Astrocyte (in vitro differentiated cells and primary cell): ENCODE measurements at regions not wholly inside any gene's neighbourhood (a gene's known extent, or its start where the extent isn't known, plus 50 kb on each side); places are given as distances from the start of the nearest gene placed in this dataset.

Experiments used
- DNase-seq: peaks from one replicate; pipeline ENCODE4 v3.0.0-alpha.2; 2010; ENCODE audit warnings: low read depth
- FAIRE-seq: peaks from 2 replicates; lab custom pipeline; 2011; peaks lifted over from hg19 to GRCh38; lab: Jason Lieb, UNC
- H2AFZ ChIP-seq: 2 replicates; pipeline ENCODE4 v1.6.0; 2012; ENCODE audit warnings: low read depth, low read length, inconsistent platforms
- H3K27ac ChIP-seq: 2 replicates; pipeline ENCODE4 v1.5.1; 2011; ENCODE audit warnings: low read depth, low read length, inconsistent platforms
- H3K27me3 ChIP-seq: 2 replicates; pipeline ENCODE4 v1.6.0; 2011; ENCODE audit warnings: low read length, inconsistent platforms; ENCODE audit not compliant: insufficient read depth
- H3K36me3 ChIP-seq: 2 replicates; pipeline ENCODE4 v1.5.1; 2011; ENCODE audit warnings: low read length, inconsistent platforms; ENCODE audit not compliant: insufficient read depth
- H3K4me1 ChIP-seq: 2 replicates; pipeline ENCODE4 v1.5.1; 2011; ENCODE audit warnings: low read length, inconsistent platforms; ENCODE audit not compliant: insufficient read depth
- H3K4me2 ChIP-seq: 2 replicates; pipeline ENCODE4 v1.6.0; 2012; ENCODE audit warnings: low read length, inconsistent platforms
- H3K4me3 ChIP-seq: 2 replicates; pipeline ENCODE4 v1.5.1; 2011; ENCODE audit warnings: low read depth, mild to moderate bottlenecking, low read length, inconsistent platforms; ENCODE audit not compliant: insufficient read depth
- H3K79me2 ChIP-seq: 2 replicates; pipeline ENCODE4 v1.6.0; 2012; ENCODE audit warnings: mild to moderate bottlenecking, low read length, inconsistent platforms; ENCODE audit not compliant: insufficient read depth
- H3K9ac ChIP-seq: 2 replicates; pipeline ENCODE4 v1.6.0; 2012; ENCODE audit warnings: mild to moderate bottlenecking, low read length, inconsistent platforms
- H3K9me3 ChIP-seq: 2 replicates; pipeline ENCODE4 v1.5.1; 2012; ENCODE audit warnings: low read depth, mild to moderate bottlenecking, low read length, inconsistent platforms; ENCODE audit not compliant: insufficient read depth
- H4K20me1 ChIP-seq: 2 replicates; pipeline ENCODE4 v1.6.0; 2012; ENCODE audit warnings: low read length, inconsistent platforms; ENCODE audit not compliant: insufficient read depth
- H3K27ac Mint-ChIP-seq: one replicate; pipeline ENCODE4 v1.8.0; 2021; ENCODE audit warnings: mild to moderate bottlenecking, mixed read lengths; ENCODE audit not compliant: unreplicated experiment
- H3K27me3 Mint-ChIP-seq: one replicate; pipeline ENCODE4 v1.8.0; 2021; ENCODE audit warnings: low read depth, mixed read lengths; ENCODE audit not compliant: unreplicated experiment
- H3K36me3 Mint-ChIP-seq: one replicate; pipeline ENCODE4 v1.8.0; 2021; ENCODE audit warnings: low read depth, mixed read lengths; ENCODE audit not compliant: unreplicated experiment
- H3K4me1 Mint-ChIP-seq: one replicate; pipeline ENCODE4 v1.8.0; 2021; ENCODE audit warnings: low read depth, mixed read lengths; ENCODE audit not compliant: unreplicated experiment
- H3K4me3 Mint-ChIP-seq: one replicate; pipeline ENCODE4 v1.8.0; 2021; ENCODE audit warnings: mild to moderate bottlenecking, moderate library complexity, mixed read lengths; ENCODE audit not compliant: unreplicated experiment
- H3K9me3 Mint-ChIP-seq: one replicate; pipeline ENCODE4 v1.8.0; 2021; ENCODE audit warnings: mild to moderate bottlenecking, mixed read lengths; ENCODE audit not compliant: unreplicated experiment
- CTCF ChIP-seq: IDR thresholded peaks from 2 replicates; pipeline ENCODE4 v1.5.1; 2011; ENCODE audit warnings: low read depth, mild to moderate bottlenecking, inconsistent platforms, low read length, moderate library complexity; ENCODE audit not compliant: insufficient read depth
- EZH2 ChIP-seq: IDR thresholded peaks from 2 replicates; pipeline ENCODE4 v1.6.1; 2012; ENCODE audit warnings: mild to moderate bottlenecking, low read length, inconsistent platforms; ENCODE audit not compliant: insufficient read depth

- H3K4me3 ChIP-seq, result no peak overlapping the region
- no peaks in the 10 kb centered on the region for H3K4me1 ChIP-seq
- peaks cover 55% of the 10 kb centered on the region for H3K27me3 Mint-ChIP-seq
- no peak for DNase-seq
- no peaks in the 10 kb centered on the region for H3K79me2 ChIP-seq
- H3K9ac ChIP-seq, result no peak overlapping the region
- no peak overlapping the region for H2AFZ ChIP-seq
- no peaks in the 10 kb centered on the region for H3K36me3 ChIP-seq
- H3K27ac ChIP-seq, result no peak overlapping the region
- no peaks in the 10 kb centered on the region for H3K9me3 Mint-ChIP-seq
- H3K27me3 ChIP-seq, result no peaks in the 10 kb centered on the region
- H3K4me3 Mint-ChIP-seq, result no peak overlapping the region
- TF ChIP-seq EZH2 (no peak), CTCF (no peak)
- no peak overlapping the region for H3K4me2 ChIP-seq
- H3K27ac Mint-ChIP-seq, result no peak overlapping the region
- no peak for FAIRE-seq
- H3K9me3 ChIP-seq, result peaks cover 10% of the 10 kb centered on the region
- H3K36me3 Mint-ChIP-seq, result no peaks in the 10 kb centered on the region
- no peaks in the 10 kb centered on the region for H3K4me1 Mint-ChIP-seq
- no peaks in the 10 kb centered on the region for H4K20me1 ChIP-seq
Observed at GRCh38 chr2:16244966-16245320, 304.6 kb downstream of the MYCN start.

- no peaks in the 10 kb centered on the region for H3K27me3 ChIP-seq
- DNase-seq (no peak), FAIRE-seq (no peak)
- H3K4me2 ChIP-seq, result no peak overlapping the region
- no peaks in the 10 kb centered on the region for H3K4me1 Mint-ChIP-seq
- H3K9me3 ChIP-seq, result peaks cover 10% of the 10 kb centered on the region
- H3K36me3 ChIP-seq, result no peaks in the 10 kb centered on the region
- H3K9me3 Mint-ChIP-seq, result no peaks in the 10 kb centered on the region
- H3K36me3 Mint-ChIP-seq, result no peaks in the 10 kb centered on the region
- no peaks in the 10 kb centered on the region for H4K20me1 ChIP-seq
- no peaks in the 10 kb centered on the region for H3K4me1 ChIP-seq
- H2AFZ ChIP-seq, result no peak overlapping the region
- H3K4me3 Mint-ChIP-seq, result no peak overlapping the region
- H3K27ac Mint-ChIP-seq, result no peak overlapping the region
- no peak overlapping the region for H3K9ac ChIP-seq
- peaks cover 52% of the 10 kb centered on the region for H3K27me3 Mint-ChIP-seq
- H3K79me2 ChIP-seq, result no peaks in the 10 kb centered on the region
- TF ChIP-seq CTCF (no peak), EZH2 (no peak)
- no peak overlapping the region for H3K4me3 ChIP-seq
- no peak overlapping the region for H3K27ac ChIP-seq
Observed at GRCh38 chr2:16244153-16244965, 304.0 kb downstream of the MYCN start.

GRCh38 chr2:16243411-16243996 is 303.2 kb downstream of the MYCN start:
- Histone ChIP-seq H2AFZ (no peak overlapping the region), H3K79me2 (no peaks in the 10 kb centered on the region), H3K36me3 (no peaks in the 10 kb centered on the region), H3K9me3 (peaks cover 10% of the 10 kb centered on the region), H3K4me1 (no peaks in the 10 kb centered on the region), H3K9ac (no peak overlapping the region), H3K4me2 (no peak overlapping the region), H4K20me1 (no peaks in the 10 kb centered on the region), H3K27ac (no peak overlapping the region), H3K4me3 (no peak overlapping the region), H3K27me3 (no peaks in the 10 kb centered on the region)
- Mint-ChIP-seq H3K27me3 (peaks cover 47% of the 10 kb centered on the region), H3K27ac (no peak overlapping the region), H3K4me3 (no peak overlapping the region), H3K4me1 (no peaks in the 10 kb centered on the region), H3K36me3 (no peaks in the 10 kb centered on the region), H3K9me3 (no peaks in the 10 kb centered on the region)
- FAIRE-seq, result no peak
- TF ChIP-seq CTCF, result no peak
- TF ChIP-seq EZH2, result no peak
- no peak for DNase-seq
